DOHH2 (cell line): ENCODE measurements at regions not wholly inside any gene's neighbourhood (a gene's known extent, or its start where the extent isn't known, plus 50 kb on each side); places are given as distances from the start of the nearest gene placed in this dataset.

Source experiments
- H3F3A ChIP-seq: fragments of 200-600 bp; sonication (generic), shearing (Covaris generic); 2 replicates; pipeline ENCODE4 v1.6.0; 2016; ENCODE audit warnings: antibody characterized with exemption, mild to moderate bottlenecking; ENCODE audit not compliant: control insufficient read depth, insufficient read depth
- H3K27ac ChIP-seq: fragments of 200-600 bp; sonication (generic); 2 replicates; pipeline ENCODE4 v1.5.1; 2014; ENCODE audit warnings: low read depth, mild to moderate bottlenecking, low read length, moderate library complexity
- H3K27me3 ChIP-seq: fragments of 200-600 bp; sonication (generic); 2 replicates; pipeline ENCODE4 v1.6.1; 2014; ENCODE audit warnings: mild to moderate bottlenecking, low read length, mixed read lengths; ENCODE audit not compliant: control insufficient read depth
- H3K36me3 ChIP-seq: fragments of 200-600 bp; sonication (generic); 2 replicates; pipeline ENCODE4 v1.6.1; 2014; ENCODE audit warnings: mild to moderate bottlenecking, low read length, moderate library complexity, mixed read lengths; ENCODE audit not compliant: control insufficient read depth
- H3K4me1 ChIP-seq: fragments of 200-600 bp; sonication (generic); 2 replicates; pipeline ENCODE4 v1.6.1; 2014; ENCODE audit warnings: mild to moderate bottlenecking, low read length, mixed read lengths; ENCODE audit not compliant: control insufficient read depth
- H3K4me2 ChIP-seq: fragments of 200-600 bp; sonication (generic); 2 replicates; pipeline ENCODE4 v1.6.0; 2014; ENCODE audit warnings: mild to moderate bottlenecking, low read length, moderate library complexity
- H3K4me3 ChIP-seq: fragments of 200-600 bp; sonication (generic); 2 replicates; pipeline ENCODE4 v1.5.1; 2014; ENCODE audit warnings: mild to moderate bottlenecking, low read length, mixed read lengths
- H3K79me2 ChIP-seq: fragments of 200-600 bp; sonication (generic); 2 replicates; pipeline ENCODE4 v1.6.1; 2014; ENCODE audit warnings: mild to moderate bottlenecking, low read length, mixed read lengths; ENCODE audit not compliant: control insufficient read depth
- H3K9me2 ChIP-seq: fragments of 200-600 bp; sonication (generic); replicated peaks from 2 replicates; pipeline ENCODE4 v1.6.1; 2014; ENCODE audit warnings: mild to moderate bottlenecking, low read length, mixed read lengths; ENCODE audit not compliant: control insufficient read depth
- H3K9me3 ChIP-seq: fragments of 200-600 bp; sonication (generic); 2 replicates; pipeline ENCODE4 v1.6.1; 2014; ENCODE audit warnings: antibody characterized with exemption, low read length, mixed read lengths; ENCODE audit not compliant: control insufficient read depth, insufficient read depth
- H4K20me1 ChIP-seq: fragments of 200-600 bp; sonication (generic); 2 replicates; pipeline ENCODE4 v1.6.0; 2014; ENCODE audit warnings: low read depth, mild to moderate bottlenecking, antibody characterized with exemption, low read length, moderate library complexity; ENCODE audit not compliant: control insufficient read depth, insufficient read depth
- EZH2phosphoT487 ChIP-seq: fragments of 200-600 bp; sonication (generic); IDR thresholded peaks from 2 replicates; pipeline ENCODE4 v1.6.1; 2017; ENCODE audit warnings: borderline replicate concordance, mild to moderate bottlenecking, antibody characterized with exemption, low read length, moderate library complexity, mixed read lengths
- TF ChIP-seq, protein P1 (sequence below): fragments of 200-600 bp; sonication (generic); IDR thresholded peaks from one replicate; pipeline ENCODE4 v1.5.1; 2014; ENCODE audit warnings: antibody characterized with exemption, mild to moderate bottlenecking, low read depth, low read length; ENCODE audit not compliant: poor library complexity, severe bottlenecking

DNA sequence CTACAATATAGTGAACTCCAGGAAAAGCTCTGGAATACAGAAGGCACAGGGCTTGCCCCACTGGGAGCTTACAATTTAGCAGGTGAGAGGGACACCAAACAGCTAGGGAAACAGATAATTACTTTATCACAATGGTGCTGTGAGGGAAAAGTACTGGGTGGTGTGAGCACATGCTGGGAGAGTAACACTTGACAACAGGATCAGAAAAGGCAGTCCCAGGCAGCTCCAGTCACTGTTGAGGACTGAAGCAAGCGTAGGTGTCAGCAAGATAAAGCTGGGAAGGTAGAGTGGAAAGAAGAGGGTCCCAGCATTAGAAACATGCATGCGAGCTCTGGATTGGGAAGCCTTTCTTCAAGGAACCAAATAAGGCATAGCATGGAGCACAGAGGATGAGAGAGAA is 296.0 kb downstream of the ATPSCKMT start:
- Histone ChIP-seq H3K4me1 (no peaks in the 10 kb centered on the region), H3K4me2 (no peak overlapping the region), H3K27me3 (no peaks in the 10 kb centered on the region), H4K20me1 (no peaks in the 10 kb centered on the region), H3K27ac (no peak overlapping the region), H3F3A (no peaks in the 10 kb centered on the region), H3K4me3 (no peak overlapping the region), H3K36me3 (no peaks in the 10 kb centered on the region), H3K9me3 (no peaks in the 10 kb centered on the region), H3K9me2 (no peaks in the 10 kb centered on the region), H3K79me2 (no peaks in the 10 kb centered on the region)
- TF ChIP-seq, protein P1, sequence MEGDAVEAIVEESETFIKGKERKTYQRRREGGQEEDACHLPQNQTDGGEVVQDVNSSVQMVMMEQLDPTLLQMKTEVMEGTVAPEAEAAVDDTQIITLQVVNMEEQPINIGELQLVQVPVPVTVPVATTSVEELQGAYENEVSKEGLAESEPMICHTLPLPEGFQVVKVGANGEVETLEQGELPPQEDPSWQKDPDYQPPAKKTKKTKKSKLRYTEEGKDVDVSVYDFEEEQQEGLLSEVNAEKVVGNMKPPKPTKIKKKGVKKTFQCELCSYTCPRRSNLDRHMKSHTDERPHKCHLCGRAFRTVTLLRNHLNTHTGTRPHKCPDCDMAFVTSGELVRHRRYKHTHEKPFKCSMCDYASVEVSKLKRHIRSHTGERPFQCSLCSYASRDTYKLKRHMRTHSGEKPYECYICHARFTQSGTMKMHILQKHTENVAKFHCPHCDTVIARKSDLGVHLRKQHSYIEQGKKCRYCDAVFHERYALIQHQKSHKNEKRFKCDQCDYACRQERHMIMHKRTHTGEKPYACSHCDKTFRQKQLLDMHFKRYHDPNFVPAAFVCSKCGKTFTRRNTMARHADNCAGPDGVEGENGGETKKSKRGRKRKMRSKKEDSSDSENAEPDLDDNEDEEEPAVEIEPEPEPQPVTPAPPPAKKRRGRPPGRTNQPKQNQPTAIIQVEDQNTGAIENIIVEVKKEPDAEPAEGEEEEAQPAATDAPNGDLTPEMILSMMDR, result no peak
- TF ChIP-seq EZH2phosphoT487, result no peak

DNA sequence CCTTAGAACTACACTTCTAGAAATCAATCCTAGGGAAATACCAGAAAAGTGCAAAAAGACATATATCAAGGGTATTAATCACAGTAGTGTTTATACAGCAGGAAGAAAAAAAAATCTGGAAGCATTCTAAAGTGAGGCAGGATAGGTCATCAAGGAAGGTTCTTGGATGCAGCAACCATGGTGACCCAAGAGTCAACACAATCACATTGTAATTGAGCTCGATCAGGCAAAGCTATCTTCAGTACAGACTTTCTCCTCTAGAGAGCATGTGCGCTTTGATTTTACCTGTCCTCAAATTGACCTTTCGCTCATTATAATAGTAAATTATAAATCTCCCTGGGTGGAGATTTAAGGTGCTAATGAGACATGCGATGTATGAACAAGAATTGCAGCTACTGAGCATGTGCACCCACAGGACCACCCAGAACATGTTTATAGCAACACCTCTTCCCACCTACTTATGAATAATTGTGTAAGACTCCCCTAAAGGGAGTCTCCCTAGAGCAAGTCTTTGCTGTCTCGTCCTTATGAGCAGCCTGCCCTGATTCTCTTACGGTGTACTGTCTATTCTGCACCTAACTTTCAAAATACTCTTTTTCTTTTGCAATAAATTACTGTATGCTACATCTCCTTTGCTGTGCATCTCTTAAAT is 297.7 kb downstream of the ATPSCKMT start:
- H3K9me3 ChIP-seq, result no peaks in the 10 kb centered on the region
- no peaks in the 10 kb centered on the region for H3K79me2 ChIP-seq
- no peaks in the 10 kb centered on the region for H3K27me3 ChIP-seq
- peaks cover 9% of the 10 kb centered on the region for H3K4me1 ChIP-seq
- no peaks in the 10 kb centered on the region for H4K20me1 ChIP-seq
- H3F3A ChIP-seq, result no peaks in the 10 kb centered on the region
- no peaks in the 10 kb centered on the region for H3K36me3 ChIP-seq
- TF ChIP-seq, protein P1, result no peak
- H3K4me2 ChIP-seq, result no peak overlapping the region
- no peaks in the 10 kb centered on the region for H3K9me2 ChIP-seq
- no peak overlapping the region for H3K4me3 ChIP-seq
- no peak overlapping the region for H3K27ac ChIP-seq

DNA sequence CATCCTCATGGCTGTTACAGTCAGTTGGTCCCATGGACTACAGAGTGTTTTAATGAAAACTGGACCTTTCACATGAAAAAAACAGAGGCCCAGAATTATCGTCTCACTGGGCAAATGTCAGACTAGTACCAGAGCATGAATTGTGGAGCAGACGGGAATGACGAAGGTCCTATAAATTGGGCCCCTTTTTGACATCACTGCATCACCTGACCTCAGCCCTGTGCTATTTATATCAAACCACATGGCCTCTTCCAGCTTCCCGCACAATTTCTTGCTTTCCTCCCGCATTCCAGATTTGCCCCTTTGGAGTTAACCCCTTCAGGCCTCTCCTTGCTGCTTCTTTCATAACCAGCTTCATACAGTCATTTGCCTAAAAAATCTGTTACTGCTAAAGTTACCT is 301.7 kb downstream of the ATPSCKMT start:
- peak overlapping the region; percentile 21; the same call in 1 of the 2 replicates for H3K4me2 ChIP-seq
- no peaks in the 10 kb centered on the region for H4K20me1 ChIP-seq
- no peaks in the 10 kb centered on the region for H3K9me3 ChIP-seq
- H3K4me3 ChIP-seq, result no peak overlapping the region
- H3K27me3 ChIP-seq, result no peaks in the 10 kb centered on the region
- no peaks in the 10 kb centered on the region for H3K9me2 ChIP-seq
- no peaks in the 10 kb centered on the region for H3F3A ChIP-seq
- no peaks in the 10 kb centered on the region for H3K36me3 ChIP-seq
- no peak for TF ChIP-seq EZH2phosphoT487
- TF ChIP-seq, protein P1, result no peak
- H3K27ac ChIP-seq, result no peak overlapping the region
- H3K79me2 ChIP-seq, result no peaks in the 10 kb centered on the region
- peaks cover 11% of the 10 kb centered on the region for H3K4me1 ChIP-seq
